NCI-H69 (cell line): ENCODE measurements at regions not wholly inside any gene's neighbourhood (a gene's known extent, or its start where the extent isn't known, plus 50 kb on each side); places are given as distances from the start of the nearest gene placed in this dataset.

Experiments used
- DNase-seq: peaks from one replicate; lab custom pipeline; 2025; lab: John Stamatoyannopoulos, UW

GRCh38 chr3:68467465-68467864, 464.9 kb downstream of the TAFA4 start:
- no peak for DNase-seq

- DNase-seq = no peak
These were observed 473.8 kb downstream of the TAFA4 start for GRCh38 chr3:68458581-68458980.

GRCh38 chr3:68448510-68449383, 483.6 kb downstream of the TAFA4 start:
- DNase-seq = no peak

- no peak for DNase-seq
These were observed 484.5 kb downstream of the TAFA4 start for GRCh38 chr3:68447885-68448284.

GRCh38 chr3:68441054-68441453, 491.3 kb downstream of the TAFA4 start:
- no peak for DNase-seq

GRCh38 chr3:68436619-68437401, 495.5 kb downstream of the TAFA4 start:
- peak; percentile 1 for DNase-seq

GRCh38 chr3:68428495-68428894, 503.9 kb downstream of the TAFA4 start:
- no peak for DNase-seq

GRCh38 chr3:68424796-68425460, 507.4 kb downstream of the TAFA4 start:
- DNase-seq = no peak

GRCh38 chr3:68408626-68409025, 523.7 kb downstream of the TAFA4 start:
- no peak for DNase-seq

- DNase-seq = no peak
These were observed 528.6 kb downstream of the TAFA4 start for GRCh38 chr3:68403741-68404140.

GRCh38 chr3:68402235-68402918, 530.0 kb downstream of the TAFA4 start:
- no peak for DNase-seq

- DNase-seq = no peak
These were observed 553.7 kb downstream of the TAFA4 start for GRCh38 chr3:68378631-68379030.

GRCh38 chr3:68373727-68374126, 558.6 kb downstream of the TAFA4 start:
- peak; percentile 11 for DNase-seq

GRCh38 chr3:68363796-68364195, 568.6 kb downstream of the TAFA4 start:
- DNase-seq = no peak

GRCh38 chr3:68360492-68360891, 571.9 kb downstream of the TAFA4 start:
- no peak for DNase-seq

GRCh38 chr3:68345781-68346180, 586.6 kb downstream of the TAFA4 start:
- DNase-seq = no peak

- DNase-seq = no peak
These were observed 589.9 kb downstream of the TAFA4 start for GRCh38 chr3:68342426-68342825.

- no peak for DNase-seq
These were observed 596.3 kb downstream of the TAFA4 start for GRCh38 chr3:68336042-68336441.

GRCh38 chr3:68334367-68334986, 597.9 kb downstream of the TAFA4 start:
- no peak for DNase-seq

- no peak for DNase-seq
These were observed 604.3 kb downstream of the TAFA4 start for GRCh38 chr3:68328049-68328448.

- no peak for DNase-seq
These were observed 616.4 kb downstream of the TAFA4 start for GRCh38 chr3:68315964-68316363.

- DNase-seq = peak; percentile 27
These were observed 616.8 kb downstream of the TAFA4 start for GRCh38 chr3:68315546-68315945.
